ENCODE measurements at regions not wholly inside any gene's neighbourhood (a gene's known extent, or its start where the extent isn't known, plus 50 kb on each side); places are given as distances from the start of the nearest gene placed in this dataset.
"Not testable (repeated sequence)": the region's sequence is repeated elsewhere in the genome, so short reads cannot be mapped to it uniquely, and the experiment has no call there.

GRCh38 chr2:89000235-89000634 is 308.8 kb downstream of the RPIA start:
- DNase-seq, result no peak
- TF ChIP-seq CTCF (IDR thresholded peaks at IDR 0.05), result no peak
- H3K4me3 ChIP-seq, result no peak overlapping the region
- H3K27ac ChIP-seq, result no peak overlapping the region
- ATAC-seq, result no peak
- intact Hi-C loops (cut with DNase I), result no loop called here
- no peaks in the 10 kb centered on the region for H3K4me1 ChIP-seq
- H3K9me3 ChIP-seq, result no peaks in the 10 kb centered on the region
- no peaks in the 10 kb centered on the region for H3K36me3 ChIP-seq
- no peaks in the 10 kb centered on the region for H3K27me3 ChIP-seq

- DNase-seq; intact Hi-C loops (cut with DNase I): not testable (repeated sequence)
Observed at GRCh38 chr2:89004238-89004637, 312.8 kb downstream of the RPIA start.

GRCh38 chr2:89020566-89020965 is 329.1 kb downstream of the RPIA start:
- ATAC-seq; H3K27me3 ChIP-seq; intact Hi-C loops (cut with DNase I); H3K27ac ChIP-seq; H3K4me1 ChIP-seq; H3K9me3 ChIP-seq; H3K4me3 ChIP-seq; H3K36me3 ChIP-seq; DNase-seq: not testable (repeated sequence)

More at GRCh38 chr2:89004238-89004637, 312.8 kb downstream of the RPIA start:
- H3K4me3 ChIP-seq, ATAC-seq, H3K9me3 ChIP-seq, H3K27me3 ChIP-seq, H3K27ac ChIP-seq, H3K36me3 ChIP-seq, H3K4me1 ChIP-seq: not testable (repeated sequence)

GRCh38 chr2:89026296-89026695 is 334.8 kb downstream of the RPIA start:
- ATAC-seq; H3K36me3 ChIP-seq; H3K9me3 ChIP-seq; H3K27me3 ChIP-seq; H3K4me3 ChIP-seq; intact Hi-C loops (cut with DNase I); DNase-seq; H3K4me1 ChIP-seq; H3K27ac ChIP-seq: not testable (repeated sequence)

GRCh38 chr2:89027115-89027514 is 335.6 kb downstream of the RPIA start:
- intact Hi-C loops (cut with DNase I); DNase-seq; H3K36me3 ChIP-seq: not testable (repeated sequence)

GRCh38 chr2:89027536-89027935 is 336.1 kb downstream of the RPIA start:
- H3K27me3 ChIP-seq; H3K4me1 ChIP-seq; intact Hi-C loops (cut with DNase I); H3K9me3 ChIP-seq; DNase-seq; ATAC-seq; H3K4me3 ChIP-seq; H3K27ac ChIP-seq; H3K36me3 ChIP-seq: not testable (repeated sequence)

More at GRCh38 chr2:89027115-89027514, 335.6 kb downstream of the RPIA start:
- H3K27me3 ChIP-seq, H3K4me1 ChIP-seq, H3K27ac ChIP-seq, H3K4me3 ChIP-seq, H3K9me3 ChIP-seq, ATAC-seq: not testable (repeated sequence)

GRCh38 chr2:89029257-89029656 is 337.8 kb downstream of the RPIA start:
- H3K27ac ChIP-seq; DNase-seq; H3K9me3 ChIP-seq; H3K36me3 ChIP-seq; H3K4me3 ChIP-seq; H3K27me3 ChIP-seq; intact Hi-C loops (cut with DNase I); H3K4me1 ChIP-seq; ATAC-seq: not testable (repeated sequence)

- H3K36me3 ChIP-seq; H3K9me3 ChIP-seq; H3K27ac ChIP-seq; DNase-seq; H3K4me3 ChIP-seq; H3K27me3 ChIP-seq; H3K4me1 ChIP-seq; intact Hi-C loops (cut with DNase I): not testable (repeated sequence)
- peak; percentile 87 for ATAC-seq
- peak; percentile 69 for TF ChIP-seq CTCF (IDR thresholded peaks at IDR 0.05)
Observed at GRCh38 chr2:89048138-89049066, 356.9 kb downstream of the RPIA start.

GRCh38 chr2:89058616-89059015 is 367.1 kb downstream of the RPIA start:
- DNase-seq; ATAC-seq; intact Hi-C loops (cut with DNase I): not testable (repeated sequence)

GRCh38 chr2:89061174-89061573 is 369.7 kb downstream of the RPIA start:
- ATAC-seq; H3K4me1 ChIP-seq; H3K27me3 ChIP-seq; H3K4me3 ChIP-seq; H3K36me3 ChIP-seq; intact Hi-C loops (cut with DNase I); H3K9me3 ChIP-seq; H3K27ac ChIP-seq; DNase-seq: not testable (repeated sequence)

More at GRCh38 chr2:89058616-89059015, 367.1 kb downstream of the RPIA start:
- H3K4me1 ChIP-seq, H3K36me3 ChIP-seq, H3K27me3 ChIP-seq, H3K4me3 ChIP-seq, H3K9me3 ChIP-seq, H3K27ac ChIP-seq: not testable (repeated sequence)

- H3K4me3 ChIP-seq; ATAC-seq; H3K27ac ChIP-seq; DNase-seq; H3K9me3 ChIP-seq; H3K27me3 ChIP-seq; intact Hi-C loops (cut with DNase I); H3K4me1 ChIP-seq; H3K36me3 ChIP-seq: not testable (repeated sequence)
Observed at GRCh38 chr2:89076771-89077170, 385.3 kb downstream of the RPIA start.

GRCh38 chr2:89092911-89093310 is 401.4 kb downstream of the RPIA start:
- H3K9me3 ChIP-seq; ATAC-seq; DNase-seq; H3K27me3 ChIP-seq; H3K36me3 ChIP-seq; intact Hi-C loops (cut with DNase I); H3K27ac ChIP-seq; H3K4me3 ChIP-seq; H3K4me1 ChIP-seq: not testable (repeated sequence)

Data from upper lobe of right lung (tissue), 1 donor.